CD1c-positive myeloid dendritic cell (primary cell): ENCODE measurements at regions not wholly inside any gene's neighbourhood (a gene's known extent, or its start where the extent isn't known, plus 50 kb on each side); places are given as distances from the start of the nearest gene placed in this dataset.
"Not testable (repeated sequence)": the region's sequence is repeated elsewhere in the genome, so short reads cannot be mapped to it uniquely, and the experiment has no call there.

Experiments
- DNase-seq: peaks from one replicate; pipeline ENCODE4 v3.0.0-alpha.2; 2016; ENCODE audit errors: extremely low spot score

DNA sequence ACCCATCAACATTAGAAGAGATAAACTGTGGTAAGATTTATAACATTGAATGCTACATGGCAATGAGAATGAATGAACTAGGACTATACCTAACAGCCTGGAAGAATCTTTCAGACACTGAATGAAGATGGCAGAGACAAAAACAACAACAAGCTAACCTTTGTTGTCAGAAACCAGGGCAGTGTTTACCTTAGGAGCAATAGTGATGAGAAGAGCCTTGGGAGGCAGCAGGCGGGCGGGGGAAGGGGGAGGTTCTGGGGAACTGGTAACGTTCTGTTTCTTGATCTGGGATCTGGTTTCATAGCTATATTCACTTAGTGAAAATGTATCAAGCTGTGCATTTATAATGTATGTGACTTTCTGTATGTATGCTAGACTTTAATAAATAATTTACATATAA lies 139.0 kb upstream of the TNRC6C start:
- DNase-seq, result no peak

DNA sequence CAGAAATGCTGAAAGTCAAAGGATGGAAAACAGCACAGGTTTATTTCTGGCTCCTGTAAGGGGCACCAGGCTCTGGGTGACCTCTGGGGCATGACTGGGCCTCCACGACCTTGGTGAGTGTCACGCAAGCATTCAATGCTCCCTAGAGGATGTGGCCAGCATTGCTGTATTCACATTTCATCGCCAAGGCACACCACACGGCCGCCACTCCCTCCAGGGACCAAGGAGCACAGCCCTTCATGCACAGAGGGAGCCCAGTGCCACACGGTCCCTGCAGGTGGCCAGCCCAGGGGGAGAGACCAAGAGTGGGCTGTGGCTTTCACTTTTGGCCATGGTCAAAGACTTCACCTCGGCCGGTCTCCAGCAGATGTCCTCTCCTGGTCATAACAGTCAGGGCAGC lies 137.4 kb upstream of the TNRC6C start:
- DNase-seq, result no peak

DNA sequence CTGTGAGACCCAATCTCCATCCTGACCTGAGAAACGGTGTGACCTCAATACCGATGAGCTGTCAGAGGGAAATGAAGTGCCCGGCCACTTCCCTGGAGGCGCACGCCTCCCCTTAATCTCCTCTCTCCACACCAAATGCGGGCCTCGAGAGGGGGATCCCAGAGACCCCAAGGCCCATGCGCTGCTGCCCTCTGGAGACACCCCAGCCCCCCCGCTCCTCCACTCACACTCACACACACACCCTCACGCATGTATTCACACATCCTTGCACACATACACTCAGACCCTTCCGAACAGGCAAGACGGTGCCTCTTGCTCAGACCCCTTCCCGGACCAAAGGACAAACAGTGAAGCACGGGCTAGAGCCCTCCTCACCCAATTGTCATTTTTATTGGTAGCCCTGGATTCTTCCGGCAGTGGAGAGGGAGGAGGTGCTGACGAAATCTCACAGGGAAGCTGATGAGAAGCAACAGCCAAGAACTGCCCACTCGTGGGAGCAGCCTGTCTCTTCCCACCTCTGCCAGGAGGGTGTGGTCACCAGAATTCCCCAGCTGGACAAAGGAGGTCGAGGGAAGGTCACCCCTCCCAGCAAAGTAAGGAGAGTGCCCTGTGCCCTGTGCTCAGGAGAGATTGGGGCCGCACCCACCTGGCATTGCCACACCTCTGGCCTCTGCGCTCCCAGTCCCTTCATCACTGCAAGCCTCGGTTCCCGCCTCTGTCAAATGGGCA lies 136.0 kb upstream of the TNRC6C start:
- no peak for DNase-seq

DNA sequence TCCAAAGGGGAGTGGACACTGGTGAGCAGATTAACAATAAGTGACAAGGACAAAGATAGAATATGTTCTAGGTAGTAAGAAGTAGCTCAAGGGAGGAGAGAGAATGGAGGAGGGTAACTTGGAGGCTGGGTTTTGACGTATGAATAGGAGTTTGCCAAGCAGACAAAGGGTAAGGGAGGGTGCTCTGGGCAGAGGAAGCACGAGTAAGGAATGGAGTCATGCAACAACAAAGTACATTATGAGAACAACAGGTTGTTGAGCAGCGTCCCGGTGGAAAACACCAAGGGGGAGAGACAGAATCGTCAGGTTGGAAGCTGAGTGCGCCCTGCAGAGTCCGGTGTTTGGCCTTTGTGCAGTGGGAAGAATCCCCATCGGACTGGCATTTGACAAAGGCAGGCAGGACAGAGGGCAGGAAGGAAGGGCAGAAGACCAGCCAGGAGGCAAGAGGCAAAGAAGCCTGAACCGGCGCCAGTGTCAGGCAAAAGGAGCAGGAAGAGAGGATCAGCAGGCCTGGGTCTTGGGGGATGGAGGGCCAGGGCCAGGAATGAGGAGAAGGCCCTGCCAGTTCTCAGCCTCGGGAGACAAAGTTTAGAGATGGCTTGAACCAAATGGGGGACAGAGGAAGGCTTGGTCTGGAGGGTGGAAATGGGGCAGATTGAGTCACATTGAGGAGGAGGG lies 134.3 kb upstream of the TNRC6C start:
- DNase-seq, result no peak

DNA sequence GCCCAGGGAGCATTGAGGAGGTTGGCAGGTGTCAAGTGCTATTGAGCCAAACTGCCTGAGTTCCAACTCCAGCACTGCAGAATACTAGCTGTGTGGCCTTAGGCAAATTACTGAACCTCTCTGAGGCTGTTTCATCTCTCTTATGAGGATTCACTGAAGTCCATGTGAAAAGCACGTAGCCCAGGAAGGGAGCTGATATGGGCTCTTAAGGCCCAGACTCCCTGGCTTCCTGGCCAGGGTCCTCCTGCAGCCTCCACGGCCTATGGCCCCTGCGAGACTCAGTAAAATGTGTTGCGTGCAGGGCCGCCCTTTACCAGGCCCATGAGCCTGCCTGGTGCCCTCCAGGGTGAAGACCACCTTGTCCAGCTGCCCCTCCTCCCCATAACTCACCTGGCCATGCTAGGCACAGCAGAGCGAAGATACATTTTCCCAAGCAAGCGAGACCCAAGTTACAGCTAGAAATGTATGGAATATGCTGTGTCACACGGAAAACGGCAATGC lies 133.7 kb upstream of the TNRC6C start:
- no peak for DNase-seq

DNA sequence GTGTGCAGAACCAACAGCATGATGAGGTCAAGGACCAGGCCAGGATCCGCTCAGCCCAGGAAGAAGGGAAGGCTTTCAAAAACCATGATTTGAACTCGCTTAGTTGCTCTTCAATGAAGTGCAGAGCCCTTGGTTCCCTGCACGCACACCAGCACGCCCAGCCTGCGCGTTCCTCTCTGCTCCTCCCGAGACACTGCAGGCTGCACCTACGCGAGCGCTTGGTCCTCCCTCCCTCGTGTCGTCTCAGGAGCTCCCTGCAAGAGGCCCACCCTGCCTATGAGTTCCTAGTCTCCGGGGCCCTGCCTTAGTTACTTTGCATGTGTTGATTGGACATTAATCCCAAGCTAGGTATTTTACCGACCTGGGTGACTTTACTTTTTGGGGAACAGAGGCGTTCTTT lies 132.9 kb upstream of the TNRC6C start:
- DNase-seq, result no peak

DNA sequence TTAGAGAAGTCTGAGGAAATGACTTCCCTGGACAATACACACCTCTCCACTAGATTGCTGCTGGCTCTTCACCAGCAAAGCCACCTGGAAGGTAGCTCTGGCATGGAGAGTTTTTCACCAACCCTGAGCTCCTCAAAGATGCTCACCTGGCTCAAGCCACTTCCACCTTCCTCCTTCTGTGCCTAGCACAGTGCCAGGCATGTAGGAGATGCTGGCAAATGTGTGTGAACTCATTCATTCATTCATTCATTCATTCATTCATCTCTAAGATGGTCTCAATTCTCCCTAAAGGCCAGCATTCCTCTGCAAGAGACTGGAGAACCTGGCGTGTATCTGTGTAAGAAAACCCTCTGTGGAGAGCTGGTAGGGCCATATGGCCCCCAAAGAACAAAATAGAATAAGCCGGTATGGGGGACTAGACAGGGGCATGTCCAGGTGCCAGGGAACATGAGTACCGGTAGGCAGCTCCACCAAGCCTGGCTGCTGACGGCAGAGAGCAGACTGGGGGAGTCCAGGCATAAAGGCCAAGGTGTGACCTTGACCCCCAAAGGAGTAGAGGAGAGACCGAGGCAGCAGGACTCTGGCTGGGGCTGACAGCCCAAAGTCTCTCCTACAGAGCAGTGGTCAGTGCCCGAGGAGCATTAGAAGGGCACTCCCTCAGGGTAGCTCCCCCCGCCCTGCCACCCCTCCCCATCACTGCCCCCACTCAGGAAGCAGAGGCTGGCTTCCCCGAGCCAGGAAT lies 132.2 kb upstream of the TNRC6C start:
- no peak for DNase-seq

DNA sequence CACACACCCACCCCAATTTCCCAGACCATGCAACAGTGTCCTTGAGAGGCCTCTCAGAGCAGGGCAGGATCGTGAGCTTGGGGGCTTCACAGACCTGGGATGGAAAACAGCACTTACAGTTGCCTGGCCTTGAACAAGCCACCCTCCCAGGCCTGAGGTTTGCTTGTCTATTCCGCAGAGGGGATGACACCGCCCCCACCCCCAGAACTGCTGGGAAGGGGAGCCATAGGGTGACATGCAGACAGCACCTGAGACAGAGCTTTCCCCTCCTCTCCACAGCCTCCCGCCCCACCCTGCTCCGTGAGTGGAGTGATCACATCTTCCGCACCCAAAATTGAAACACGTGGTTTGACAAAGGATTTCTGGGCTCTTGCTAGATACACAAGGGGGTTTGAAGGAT lies 131.5 kb upstream of the TNRC6C start:
- no peak for DNase-seq

DNA sequence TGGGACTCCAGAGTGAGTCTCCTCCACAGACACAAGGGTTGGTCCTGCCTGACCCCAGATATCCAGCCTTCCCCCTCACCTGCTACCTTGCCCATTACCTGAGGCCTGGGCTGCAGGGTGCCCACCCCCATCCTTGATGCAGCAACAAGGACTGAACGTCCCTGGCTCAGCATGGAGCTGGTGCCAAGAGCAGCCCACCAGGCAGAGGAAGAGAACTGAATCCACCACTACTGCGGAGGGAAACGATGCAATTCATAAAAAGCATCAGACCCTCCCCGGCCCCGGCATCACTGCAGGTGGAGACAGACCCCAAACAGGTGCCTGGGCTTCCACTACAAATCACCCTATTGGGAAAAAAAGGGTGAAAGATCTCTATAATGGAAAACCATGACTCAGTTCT lies 131.0 kb upstream of the TNRC6C start:
- DNase-seq, result no peak

DNA sequence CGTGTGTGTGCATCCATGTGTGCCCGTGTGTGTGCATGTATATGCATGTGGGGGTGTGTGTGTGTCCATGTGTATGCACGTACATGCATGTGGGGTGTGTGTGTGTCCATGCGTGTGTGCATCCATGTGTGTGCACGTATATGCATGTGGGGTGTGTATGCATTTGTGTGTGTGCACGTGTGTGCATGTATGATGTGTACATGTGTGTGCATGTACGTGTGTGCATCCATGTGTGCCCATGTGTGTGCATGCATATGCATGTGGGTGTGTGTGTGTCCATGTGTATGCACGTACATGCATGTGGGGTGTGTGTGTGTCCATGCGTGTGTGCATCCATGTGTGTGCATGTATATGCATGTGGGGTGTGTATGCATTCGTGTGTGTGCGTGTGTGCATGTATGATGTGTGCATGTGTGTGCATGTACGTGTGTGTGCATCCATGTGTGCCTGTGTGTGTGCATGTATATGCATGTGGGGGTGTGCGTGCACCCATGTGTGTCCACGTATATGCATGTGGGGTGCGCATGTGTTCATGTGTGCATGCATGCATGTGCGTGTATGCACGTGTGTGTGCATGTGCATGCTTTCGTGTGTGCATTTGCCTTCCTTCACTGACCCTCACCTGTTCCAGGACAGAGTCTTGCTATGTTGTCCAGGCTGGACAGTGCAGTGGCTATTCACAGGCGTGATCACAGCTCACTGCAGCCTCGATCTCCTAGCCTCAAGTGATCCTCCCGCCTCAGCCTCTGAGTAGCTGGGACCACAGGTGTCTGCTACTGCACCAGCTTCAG lies 129.6 kb upstream of the TNRC6C start:
- DNase-seq, result no peak

DNA sequence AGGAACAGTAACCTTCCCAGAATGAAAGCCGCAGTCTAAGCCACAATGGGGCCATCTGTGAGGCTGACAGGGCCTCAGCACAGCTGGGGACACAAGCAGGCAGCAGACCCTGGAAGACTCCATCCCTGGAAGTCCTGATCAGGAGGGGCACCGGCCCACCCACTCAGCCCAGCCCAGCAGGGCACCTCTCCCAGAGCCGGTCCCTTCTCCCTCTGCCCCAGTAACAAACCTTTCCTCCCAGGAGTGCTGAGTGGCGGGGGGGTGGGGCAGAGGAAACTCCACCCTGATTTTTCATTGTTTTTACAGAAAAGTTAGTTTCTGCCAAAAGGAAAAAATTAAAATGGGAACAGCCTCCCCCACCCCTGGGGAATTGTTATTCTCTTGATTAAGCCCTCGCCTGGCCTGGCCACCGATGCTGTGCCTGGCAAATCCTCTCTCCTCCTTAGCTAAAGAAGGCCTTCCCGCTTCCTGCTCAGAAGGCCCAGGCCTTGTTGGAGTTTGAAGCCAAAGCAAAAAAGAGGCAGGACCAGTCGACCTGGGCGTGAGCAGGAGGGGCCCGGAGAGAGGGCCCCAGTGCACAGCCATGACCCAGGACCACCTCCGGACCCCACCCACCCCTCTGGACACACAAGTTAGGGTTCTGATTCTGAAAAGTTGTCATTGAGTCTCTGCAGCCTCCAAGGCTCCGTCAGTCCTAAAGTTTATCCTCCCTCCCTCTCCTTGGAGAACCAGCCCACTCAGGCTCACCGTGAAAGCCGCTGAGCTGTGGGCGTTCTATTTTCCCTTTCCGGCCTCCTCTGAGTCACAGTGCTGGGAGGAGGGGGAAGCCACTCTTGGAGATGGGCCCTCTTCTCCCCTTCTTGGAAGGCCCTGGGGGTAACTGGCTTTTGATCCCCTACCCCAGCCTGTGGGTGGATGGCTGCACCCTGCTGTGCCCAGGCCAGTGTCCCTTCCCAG lies 128.4 kb upstream of the TNRC6C start:
- DNase-seq, result peak; percentile 85

DNA sequence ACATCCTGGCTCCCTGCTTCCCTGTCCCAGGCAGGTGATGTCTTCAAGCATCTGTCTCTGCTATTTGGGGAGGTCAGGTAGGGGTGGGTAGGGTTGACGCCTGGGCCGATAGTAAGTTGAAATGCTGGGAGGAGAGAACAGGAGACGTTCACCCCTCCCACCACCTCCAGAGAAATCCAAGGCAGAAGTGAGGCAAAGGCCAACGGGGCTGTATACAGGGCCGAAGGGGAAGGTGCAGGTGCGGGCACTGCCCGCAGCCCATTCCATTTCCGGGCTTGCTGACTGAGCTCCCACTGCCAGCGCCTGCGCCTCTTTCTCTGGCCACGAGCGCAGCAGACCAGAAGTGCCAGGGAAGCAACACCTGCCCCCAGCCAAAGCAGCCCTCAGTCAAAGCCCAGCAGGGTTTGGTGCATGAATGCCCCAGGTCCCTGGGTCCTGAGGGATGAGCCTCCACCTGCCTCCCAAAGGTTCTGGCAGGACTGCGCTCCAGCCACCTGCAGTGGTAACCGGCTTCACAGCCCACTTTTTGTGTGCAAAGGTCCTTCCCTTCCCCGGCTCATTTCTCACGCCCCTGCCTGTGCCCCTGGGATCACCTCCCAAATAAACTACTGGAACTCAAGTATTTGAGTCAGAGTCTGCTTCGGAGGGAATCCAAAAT lies 127.6 kb upstream of the TNRC6C start:
- peak; percentile 29 for DNase-seq

DNA sequence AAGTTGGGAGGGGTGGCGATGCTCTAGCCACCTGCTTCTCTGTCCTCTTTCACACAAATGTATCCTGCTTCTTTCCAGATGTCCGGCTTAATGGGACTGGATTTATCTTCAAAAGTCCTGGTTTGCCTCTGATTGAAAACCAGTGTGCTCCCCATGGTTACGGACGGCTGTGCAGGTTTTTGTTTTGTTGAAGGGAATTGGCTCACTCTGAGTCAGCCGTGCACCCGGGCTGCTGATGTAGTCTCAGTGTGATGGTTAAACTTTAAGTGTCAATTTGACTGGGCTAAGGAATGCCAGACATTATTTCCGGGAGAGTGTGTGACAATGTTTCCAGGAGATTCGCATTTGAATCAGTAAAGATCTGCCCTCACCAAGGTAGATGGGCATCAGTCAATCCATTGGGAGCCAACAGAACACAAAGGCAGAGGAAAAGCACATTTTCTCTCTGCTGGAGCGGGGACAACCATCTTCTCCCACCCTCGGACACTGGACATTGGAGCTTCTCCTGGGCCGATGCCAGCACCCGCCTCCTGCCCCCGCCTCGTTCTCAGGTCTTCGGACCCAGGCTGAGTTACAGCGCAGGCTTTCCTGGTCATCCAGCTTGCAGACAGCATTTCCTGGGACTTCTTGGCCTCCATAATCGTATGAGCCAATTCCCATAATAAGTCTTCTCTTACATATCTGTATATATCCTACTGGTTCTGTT lies 126.9 kb upstream of the TNRC6C start:
- DNase-seq, result no peak

DNA sequence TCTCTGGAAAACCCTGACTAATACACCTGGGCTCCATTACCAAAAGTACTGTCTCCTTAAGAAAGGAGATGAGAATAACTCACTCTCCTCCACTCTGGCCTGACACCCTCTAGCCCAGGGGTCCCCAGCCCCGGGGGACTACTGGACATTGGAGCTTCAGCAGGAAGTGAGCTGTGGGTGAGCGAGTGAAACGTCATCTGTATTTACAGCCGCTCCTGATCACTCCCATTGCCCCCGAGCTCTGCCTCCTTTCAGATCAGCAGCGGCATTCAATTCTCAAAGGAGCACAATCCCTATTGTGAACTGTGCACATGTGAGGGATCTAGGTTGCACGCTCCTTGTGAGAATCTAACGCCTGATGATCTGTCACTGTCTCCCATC lies 126.3 kb upstream of the TNRC6C start:
- no peak for DNase-seq

DNA sequence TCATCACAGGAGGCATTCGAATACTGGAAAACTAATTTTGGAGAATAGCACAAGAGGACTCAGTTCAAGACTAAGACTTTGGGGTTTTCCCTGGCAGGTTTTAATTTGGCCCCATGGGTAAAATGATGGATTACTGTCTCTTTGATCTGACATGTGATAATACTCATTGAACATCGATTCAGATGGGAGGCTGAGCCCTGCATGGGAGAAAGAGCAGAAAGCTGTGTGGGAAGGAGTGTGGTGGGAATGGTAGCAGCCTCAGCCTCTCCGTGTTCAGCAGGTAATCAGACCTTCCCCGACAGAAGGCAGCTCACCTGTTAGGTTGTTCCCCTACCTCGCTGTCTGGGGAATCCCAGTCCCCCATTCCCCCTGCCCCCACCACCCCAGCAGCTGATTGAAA lies 124.7 kb upstream of the TNRC6C start:
- DNase-seq, result no peak

DNA sequence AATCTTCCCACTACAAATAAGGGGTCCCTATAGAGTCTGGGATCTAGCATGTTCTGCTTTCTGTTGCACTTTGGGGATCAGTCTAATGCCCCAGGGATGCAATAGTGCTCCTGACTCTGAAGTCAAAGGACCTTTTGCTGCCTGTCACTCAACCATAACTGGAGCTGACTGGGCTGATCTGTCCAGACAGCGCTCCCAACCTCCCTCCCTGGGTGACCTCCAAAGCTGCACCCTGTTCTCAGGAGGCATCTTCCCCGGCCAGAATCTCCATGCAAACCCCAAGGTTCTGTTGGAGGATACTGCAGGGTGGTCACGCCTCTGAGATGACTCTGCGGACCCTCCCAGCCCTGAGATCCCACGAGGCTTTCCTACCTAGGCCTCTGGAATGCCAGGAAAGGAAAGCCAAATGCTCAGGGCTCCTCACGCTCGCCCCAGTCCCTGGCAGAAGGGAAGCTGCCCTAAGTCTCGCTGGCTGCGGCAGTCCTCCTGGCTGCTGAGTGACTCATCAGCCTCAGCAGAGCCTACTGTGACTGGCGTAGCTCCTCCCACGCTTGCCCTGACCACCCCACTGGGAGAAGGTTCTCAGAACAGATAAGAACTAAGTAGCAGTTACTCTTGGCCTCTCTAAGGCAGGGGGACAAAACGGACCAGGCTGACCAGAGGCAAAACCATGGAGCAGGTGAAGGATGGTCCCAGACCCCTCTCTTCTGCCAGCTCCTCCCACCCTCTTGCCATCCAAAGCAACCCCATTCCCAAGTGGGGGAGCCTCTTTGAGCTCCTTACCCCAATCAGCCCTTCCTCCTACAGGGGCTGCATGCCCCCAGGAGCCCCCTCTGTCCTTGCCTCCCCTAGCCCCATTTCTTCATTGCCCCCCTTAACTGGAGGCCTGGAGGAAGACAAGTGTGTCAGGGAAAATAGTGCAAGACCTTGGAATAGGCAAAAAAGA lies 124.1 kb upstream of the TNRC6C start:
- peak; percentile 94 for DNase-seq

DNA sequence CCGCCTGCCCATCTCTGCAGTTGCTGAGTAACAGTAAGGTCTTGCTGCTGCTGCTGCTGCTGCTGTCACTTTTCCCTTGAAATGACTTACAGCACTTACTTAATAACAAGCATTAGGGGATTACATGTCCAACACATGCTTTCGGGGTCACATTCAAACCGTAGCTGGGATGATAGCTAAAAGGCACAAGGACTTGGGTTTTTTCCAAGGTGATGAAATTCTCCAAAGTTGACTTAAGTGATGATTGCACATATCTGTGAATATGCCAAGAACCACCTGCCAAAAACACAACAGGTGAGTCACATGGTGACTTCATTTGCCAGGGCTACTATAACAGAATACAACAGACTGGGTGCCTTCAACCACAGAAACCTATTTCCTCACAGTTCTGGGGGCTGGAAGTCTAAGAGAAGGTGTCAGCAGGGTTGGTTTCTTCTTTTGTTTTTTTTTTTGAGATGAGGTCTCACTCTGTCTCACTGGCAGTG lies 121.9 kb upstream of the TNRC6C start:
- peak; percentile 66 for DNase-seq

DNA sequence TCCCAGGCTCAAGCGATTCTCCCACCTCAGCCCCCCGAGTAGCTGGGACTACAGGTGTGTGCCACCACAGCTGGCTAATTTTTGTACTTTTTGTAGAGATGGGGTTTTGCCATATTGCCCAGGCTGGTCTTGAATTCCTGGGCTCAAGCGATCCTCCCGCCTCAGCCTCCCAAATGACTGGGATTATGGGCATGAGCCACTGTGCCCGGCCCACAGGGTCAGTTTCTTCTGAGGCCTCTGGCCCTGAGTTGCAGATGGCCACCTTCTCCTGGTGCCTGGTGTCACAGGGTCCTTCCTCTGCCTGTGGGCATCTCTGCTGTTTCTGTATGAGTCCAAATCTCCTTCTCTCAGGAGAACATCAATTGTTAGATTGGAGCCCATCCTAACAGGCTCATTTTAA lies 121.4 kb upstream of the TNRC6C start:
- not testable (repeated sequence) for DNase-seq
